HG03280 (cell line): ENCODE measurements at regions not wholly inside any gene's neighbourhood (a gene's known extent, or its start where the extent isn't known, plus 50 kb on each side); places are given as distances from the start of the nearest gene placed in this dataset.

Source experiments
- ATAC-seq: cut with Tn5 transposase; IDR thresholded peaks from one replicate; pipeline ENCODE4 v1.9.1; 2021; ENCODE audit warnings: mild to moderate bottlenecking, moderate library complexity; ENCODE audit not compliant: unreplicated experiment

GRCh38 chr1:29523136-29523535 is 286.8 kb downstream of the PTPRU start:
- ATAC-seq, result no peak

GRCh38 chr1:29521811-29522580 is 285.7 kb downstream of the PTPRU start:
- no peak for ATAC-seq

- no peak for ATAC-seq
Observed at GRCh38 chr1:29521438-29521715, 285.1 kb downstream of the PTPRU start.

- no peak for ATAC-seq
Observed at GRCh38 chr1:29520571-29521437, 284.5 kb downstream of the PTPRU start.

GRCh38 chr1:29519788-29520110 is 283.4 kb downstream of the PTPRU start:
- no peak for ATAC-seq

GRCh38 chr1:29519108-29519787 is 282.9 kb downstream of the PTPRU start:
- ATAC-seq, result no peak

- no peak for ATAC-seq
Observed at GRCh38 chr1:29518183-29518835, 282.0 kb downstream of the PTPRU start.

GRCh38 chr1:29517251-29518086 is 281.1 kb downstream of the PTPRU start:
- no peak for ATAC-seq

GRCh38 chr1:29516063-29516820 is 279.9 kb downstream of the PTPRU start:
- no peak for ATAC-seq

GRCh38 chr1:29515170-29515955 is 279.0 kb downstream of the PTPRU start:
- ATAC-seq, result no peak

GRCh38 chr1:29514361-29515169 is 278.2 kb downstream of the PTPRU start:
- ATAC-seq, result no peak

GRCh38 chr1:29513357-29513756 is 277.0 kb downstream of the PTPRU start:
- ATAC-seq, result no peak

- no peak for ATAC-seq
Observed at GRCh38 chr1:29511436-29511835, 275.1 kb downstream of the PTPRU start.

- no peak for ATAC-seq
Observed at GRCh38 chr1:29508458-29509107, 272.3 kb downstream of the PTPRU start.

GRCh38 chr1:29506678-29507225 is 270.4 kb downstream of the PTPRU start:
- ATAC-seq, result no peak

- no peak for ATAC-seq
Observed at GRCh38 chr1:29505532-29506220, 269.4 kb downstream of the PTPRU start.
